NCI-H146 treated with DMSO at 0.1 percent for 48 hours (cell line): ENCODE measurements at regions not wholly inside any gene's neighbourhood (a gene's known extent, or its start where the extent isn't known, plus 50 kb on each side); places are given as distances from the start of the nearest gene placed in this dataset.

ENCODE experiments used
- DNase-seq: peaks from one replicate; lab custom pipeline; 2025; ENCODE audit not compliant: unreplicated experiment; lab: John Stamatoyannopoulos, UW

GRCh38 chr12:123042833-123043232 is 62.4 kb downstream of the ARL6IP4 start:
- DNase-seq: no peak

DNA sequence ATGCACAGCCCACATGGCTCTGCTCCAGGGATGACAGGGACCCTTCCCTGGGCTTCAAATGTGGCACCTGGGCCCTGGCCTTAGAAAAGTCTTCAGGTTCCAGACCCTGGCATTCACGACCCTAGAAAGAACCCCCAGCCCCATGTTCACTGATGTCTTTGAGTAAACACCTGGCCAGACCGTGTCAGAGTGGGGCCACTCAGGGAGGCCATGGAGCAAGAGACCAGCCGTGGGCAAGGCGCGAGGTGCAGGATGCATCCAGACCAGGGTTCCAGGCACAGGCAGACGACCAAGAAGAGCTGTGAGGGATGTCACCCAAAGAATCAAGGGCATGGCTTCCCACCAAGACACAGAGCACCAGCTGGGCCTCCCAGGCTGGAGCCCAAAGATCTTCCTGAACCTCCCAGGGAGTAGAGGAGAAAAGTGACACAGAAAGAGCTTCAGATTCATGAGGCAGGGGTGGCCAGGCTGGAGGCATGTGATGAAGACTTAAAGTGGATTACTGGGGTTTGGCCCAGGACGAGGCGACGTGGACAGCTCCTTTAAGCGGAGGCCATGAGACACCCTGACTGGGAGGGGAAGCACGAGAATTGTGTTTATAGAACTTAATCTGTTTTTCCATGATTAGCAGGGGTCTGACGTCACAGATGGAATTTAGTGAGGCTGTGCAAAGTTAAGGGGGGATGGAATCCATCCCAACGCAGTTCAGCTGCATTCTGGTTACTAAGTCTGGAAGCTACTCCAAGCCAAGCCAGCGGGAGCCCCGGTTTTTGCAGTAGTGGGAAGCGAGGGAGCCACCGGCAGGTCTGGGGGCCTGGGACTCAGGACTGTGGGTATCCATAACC is 61.6 kb downstream of the ARL6IP4 start:
- DNase-seq: no peak

DNA sequence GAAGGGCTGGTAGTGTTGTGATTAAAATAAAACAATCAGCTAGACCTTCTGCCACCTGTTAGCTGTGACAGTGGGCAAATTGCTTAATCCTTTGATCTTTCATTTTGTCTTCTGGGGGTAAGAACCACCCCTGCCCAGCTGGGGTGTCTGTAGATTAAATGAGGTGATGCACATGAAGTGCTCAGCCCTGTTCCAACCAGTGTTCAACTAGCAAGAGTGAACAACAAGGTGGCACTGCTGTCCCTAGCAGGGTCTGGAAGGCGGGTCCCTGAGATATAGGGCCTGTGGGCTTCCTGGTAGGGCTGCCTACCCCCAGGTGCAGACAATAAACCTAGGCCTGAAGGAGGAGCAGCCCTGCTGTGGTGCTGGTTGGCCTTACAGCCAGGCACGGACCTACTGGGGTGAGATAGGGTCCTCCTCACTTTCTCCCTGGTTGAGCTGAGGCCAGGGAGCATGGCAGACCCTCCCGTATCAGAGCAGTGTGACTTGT is 60.6 kb downstream of the ARL6IP4 start:
- DNase-seq: peak; percentile 63

- no peak for DNase-seq
These were observed 59.6 kb downstream of the ARL6IP4 start for GRCh38 chr12:123040106-123040505.

DNA sequence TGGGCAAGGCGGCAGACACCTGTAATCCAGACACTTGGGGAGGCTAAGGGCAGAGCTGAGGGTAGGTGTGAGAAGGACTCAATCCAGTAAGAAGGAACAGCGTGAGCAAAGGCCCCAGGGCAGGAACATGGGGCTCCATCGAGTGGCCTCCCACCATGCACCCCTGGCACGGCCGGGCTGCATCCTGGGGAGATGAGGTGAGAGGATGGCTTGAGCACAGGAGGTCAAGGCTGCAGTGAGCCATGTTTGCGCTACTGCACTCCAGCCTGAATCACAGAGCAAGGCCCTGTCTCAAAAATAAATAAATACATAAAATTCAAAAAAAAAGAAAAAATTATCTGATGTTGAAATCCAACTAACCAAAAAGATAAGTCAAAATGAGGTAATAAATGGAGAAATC is 58.5 kb downstream of the ARL6IP4 start:
- DNase-seq: no peak

GRCh38 chr12:123038486-123038885 is 58.0 kb downstream of the ARL6IP4 start:
- DNase-seq: no peak

DNA sequence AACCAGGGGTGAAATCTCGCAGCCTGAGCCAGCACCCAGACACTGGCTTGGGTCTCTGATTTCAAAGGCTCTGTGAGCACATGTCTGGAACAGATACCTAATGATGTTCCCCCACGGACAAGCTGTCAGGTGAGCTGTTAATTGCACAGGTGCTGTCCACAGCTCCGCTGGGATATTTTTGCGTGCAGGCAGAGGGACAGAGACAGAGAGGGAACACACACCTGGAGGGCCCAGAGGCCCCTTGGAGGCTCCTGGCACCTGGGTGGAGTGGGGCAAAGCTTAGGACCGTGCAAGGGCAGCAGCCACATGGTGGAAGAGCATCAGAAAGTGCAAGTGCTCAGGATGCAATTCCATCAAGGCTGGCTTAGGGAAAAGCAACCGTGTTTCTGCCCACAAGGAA is 57.3 kb downstream of the ARL6IP4 start:
- DNase-seq: peak; percentile 38

DNA sequence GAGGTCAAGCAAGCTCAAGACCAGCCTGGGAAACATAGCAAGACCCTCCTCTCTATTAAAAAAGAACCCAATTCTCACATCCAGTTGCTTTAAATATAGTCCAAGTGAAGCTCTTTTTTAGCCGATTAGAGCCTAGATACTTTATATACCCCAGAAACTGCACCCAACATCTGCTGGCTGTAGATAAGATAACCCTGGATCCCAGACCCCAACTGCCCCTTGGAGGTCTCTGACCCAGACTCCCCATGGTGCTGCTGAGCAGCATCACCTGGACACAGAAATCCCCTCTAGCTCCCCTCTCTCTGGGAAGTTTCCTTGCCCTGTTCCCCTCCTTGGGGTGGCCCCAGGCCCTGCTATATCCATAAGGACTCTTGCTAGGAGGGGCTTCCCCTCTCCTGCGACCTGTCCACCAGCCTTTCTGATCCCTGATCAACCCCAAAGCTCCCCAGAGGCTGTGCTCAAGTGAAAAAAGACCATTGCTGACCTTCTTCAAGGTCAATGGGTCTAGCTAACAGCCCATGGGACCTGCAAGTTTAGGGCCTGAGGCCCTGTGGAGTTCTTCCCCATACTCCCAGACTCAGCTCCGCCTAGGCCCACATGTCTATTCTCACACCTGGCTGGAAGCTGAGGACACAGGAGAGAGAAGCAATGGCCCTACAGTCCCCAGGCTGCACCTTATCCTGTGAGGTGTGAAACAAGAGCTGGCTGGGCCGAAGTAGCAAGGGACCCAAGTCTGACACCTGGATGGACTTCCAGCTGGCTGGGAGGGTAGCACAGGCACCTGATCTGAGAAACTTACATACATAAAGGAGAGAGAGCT is 56.2 kb downstream of the ARL6IP4 start:
- DNase-seq: no peak

DNA sequence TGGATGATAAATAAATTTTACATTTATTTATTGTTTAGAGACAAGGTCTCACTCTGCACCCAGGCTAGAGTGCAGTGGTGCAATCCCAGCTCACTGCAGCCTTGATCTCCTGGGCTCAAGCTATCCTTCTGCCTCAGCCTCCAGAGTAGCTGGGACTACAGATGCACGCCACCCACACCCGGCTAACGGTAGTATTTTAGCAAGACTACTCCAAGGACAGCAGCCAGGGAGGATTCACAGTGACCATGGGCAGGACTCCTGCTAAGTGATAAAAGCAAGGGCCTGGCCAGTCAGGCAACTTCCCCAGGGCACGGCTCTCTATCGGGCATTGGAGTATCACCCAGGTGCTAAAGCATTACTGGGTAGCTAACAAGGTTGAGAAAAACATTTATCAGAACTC is 55.4 kb downstream of the ARL6IP4 start:
- no peak for DNase-seq

- no peak for DNase-seq
These were observed 54.4 kb downstream of the ARL6IP4 start for GRCh38 chr12:123034865-123035264.

DNA sequence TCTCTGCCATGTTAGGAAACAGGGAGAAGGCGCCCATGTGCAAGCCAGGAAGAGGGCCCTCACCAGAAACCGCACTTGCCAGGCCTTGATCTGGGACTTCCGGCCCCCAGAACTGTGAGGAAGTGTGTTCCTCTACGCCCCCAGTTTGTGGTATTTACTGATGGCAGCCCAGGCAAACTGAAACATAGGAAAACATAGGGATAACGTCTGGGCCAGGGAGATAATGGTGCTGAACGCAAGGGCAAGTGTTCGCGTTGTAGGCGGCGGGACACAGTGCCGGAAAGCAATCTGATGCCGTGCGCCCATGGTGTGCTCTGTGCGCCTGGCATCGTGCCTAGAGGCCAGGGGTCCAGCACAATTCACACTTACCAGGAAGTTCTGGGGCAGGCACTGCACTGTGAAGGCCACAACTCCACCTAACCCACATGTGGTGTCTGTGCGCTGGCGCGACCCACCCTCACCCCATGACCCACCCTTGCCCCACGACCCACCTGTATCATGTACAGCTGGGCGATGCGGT is 53.6 kb downstream of the ARL6IP4 start:
- DNase-seq: no peak

DNA sequence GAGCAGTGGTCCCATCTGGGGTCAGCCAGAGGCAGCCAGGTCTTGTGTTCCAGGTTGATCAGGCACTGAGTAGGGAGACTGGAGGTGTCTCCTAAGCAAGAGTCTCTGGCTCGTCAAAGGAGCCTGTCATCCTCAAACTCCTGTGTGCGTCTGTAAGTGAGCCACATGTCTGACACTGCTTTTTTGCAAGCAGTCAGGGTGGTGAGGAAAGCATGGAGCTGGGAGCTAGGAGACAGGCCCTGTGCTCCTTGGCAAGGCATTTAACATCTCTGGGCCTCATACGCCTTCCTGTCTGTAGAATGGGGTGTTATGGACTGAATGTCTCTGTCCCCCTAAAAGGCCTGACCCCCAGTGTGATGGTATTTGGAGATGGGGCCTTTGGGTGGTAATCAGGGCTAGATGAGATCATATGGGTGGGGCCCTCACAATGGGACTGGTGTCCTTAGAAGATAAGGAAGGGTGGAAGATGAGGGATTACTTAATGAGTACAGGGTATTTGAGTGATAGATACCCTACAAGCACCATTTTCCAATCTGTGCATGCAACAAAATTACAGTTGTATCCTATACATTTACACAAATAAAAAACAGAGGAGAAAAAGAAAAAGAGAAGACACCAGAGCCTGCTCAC is 53.0 kb downstream of the ARL6IP4 start:
- no peak for DNase-seq

DNA sequence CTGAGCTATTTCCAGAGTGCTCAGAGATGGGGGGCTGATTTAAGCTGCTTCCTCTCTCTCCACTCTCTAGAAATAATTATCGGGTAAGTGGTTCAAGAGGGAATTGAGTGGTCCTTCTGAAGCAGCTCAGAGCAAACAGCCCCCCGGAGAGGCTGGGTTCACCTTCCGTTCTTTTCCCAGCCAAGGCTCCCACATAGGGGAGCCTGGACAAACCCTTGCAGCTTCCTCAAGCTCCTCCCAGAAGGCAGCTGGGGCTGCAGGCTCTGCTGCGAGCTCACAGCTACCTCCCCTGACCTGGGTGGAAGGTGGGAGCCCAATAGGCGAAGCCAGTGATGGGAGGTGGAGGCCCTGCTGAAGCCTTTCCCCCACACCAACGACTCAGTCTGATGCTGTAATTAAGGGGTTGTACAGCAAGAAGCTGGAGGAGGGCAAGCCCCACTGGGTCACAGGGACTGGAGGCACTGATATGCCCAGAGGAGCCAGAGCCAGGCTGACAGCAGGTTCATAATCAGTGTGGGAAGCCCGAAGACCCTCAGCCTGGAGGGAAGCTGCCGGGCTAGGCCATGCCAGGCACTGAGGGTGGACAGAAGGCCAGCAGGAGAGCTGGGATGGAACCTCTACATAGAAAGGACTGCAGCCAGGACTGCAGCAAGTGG is 52.4 kb downstream of the ARL6IP4 start:
- no peak for DNase-seq
